Embryonic facial prominence (tissue), 1 donor: ENCODE measurements at regions not wholly inside any gene's neighbourhood (a gene's known extent, or its start where the extent isn't known, plus 50 kb on each side); places are given as distances from the start of the nearest gene placed in this dataset.
"Not testable (repeated sequence)": the region's sequence is repeated elsewhere in the genome, so short reads cannot be mapped to it uniquely, and the experiment has no call there.

ENCODE experiments used
- DNase-seq: peaks from one replicate; pipeline ENCODE4 v3.0.0-alpha.2; 2016; ENCODE audit errors: extremely low spot score

DNA sequence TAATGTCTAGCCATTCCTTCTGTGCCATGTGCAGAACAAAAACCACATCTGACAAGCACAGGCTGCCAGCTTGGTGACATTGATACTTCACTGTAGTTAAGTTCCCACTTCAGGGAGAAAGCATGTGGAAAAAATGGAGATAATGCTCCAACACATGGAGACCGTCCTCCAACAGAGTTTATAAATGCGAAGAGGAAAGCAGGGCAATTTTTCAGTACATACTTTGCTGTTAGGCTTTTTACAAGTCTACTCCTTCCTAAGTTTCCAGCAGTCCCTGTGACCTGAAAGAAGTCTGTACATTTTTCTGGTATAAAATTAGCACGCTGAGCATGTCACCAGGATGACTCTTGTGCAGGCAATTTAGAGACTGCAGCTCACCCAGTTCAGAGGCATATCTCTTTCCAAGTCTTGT lies 766.9 kb upstream of the IGFBP7 start:
- DNase-seq: no peak

DNA sequence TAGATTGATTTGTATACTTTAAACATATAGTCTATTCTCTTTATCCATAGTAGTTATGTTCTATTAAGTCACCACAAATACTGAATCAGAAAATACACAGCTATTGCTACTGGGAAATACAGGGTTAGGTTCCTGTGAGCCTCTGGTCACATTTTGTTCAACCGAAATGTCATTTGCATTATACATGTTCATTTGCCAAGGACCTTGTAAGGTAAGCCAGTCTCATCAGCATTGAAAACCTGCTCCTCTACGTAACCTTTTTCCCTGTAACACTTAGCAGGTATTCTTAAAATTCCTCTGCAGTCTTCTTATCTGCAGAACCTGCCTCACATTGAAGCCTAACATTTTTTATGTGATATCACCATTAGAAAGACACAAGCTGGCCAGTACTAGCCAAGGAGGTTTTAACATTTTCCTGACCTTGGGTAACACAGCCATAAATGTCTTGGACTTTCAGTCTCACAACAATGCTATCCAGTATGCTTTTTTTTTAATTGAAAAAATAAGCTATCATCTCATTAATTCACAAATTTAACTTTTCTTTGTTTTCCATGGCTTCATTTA lies 765.7 kb upstream of the IGFBP7 start:
- no peak for DNase-seq

DNA sequence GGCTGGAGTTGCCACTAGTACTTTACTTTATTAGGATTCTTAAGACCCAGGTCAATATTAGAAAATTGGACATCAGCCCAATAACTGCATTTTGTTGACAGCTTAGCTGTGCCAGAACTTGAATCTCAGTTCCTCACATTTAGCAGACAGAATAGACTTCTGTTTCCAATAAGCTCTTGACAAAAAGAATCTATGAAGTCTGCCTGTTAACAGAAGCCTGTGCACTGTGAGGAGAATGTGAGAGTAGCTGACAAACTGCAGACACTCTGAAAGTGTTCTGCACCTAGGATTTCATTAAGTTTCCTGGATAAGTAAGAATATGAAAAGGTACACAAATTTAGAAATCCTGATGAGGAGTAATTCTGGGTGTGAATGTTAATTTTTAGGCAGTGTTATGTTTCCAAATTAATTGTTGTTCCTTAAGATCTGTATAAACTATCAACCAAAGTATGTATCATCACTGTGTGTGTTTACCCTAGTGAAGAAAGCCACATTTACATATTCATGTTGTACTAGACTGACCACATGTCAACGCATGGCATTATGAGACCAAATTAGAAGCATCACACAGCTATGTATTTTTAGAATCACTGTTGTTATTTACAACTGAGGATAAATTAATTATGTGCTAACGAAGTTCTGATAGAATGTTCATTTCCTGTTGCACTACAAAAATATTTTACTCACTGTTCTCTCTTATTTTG lies 756.4 kb upstream of the IGFBP7 start:
- DNase-seq: no peak

DNA sequence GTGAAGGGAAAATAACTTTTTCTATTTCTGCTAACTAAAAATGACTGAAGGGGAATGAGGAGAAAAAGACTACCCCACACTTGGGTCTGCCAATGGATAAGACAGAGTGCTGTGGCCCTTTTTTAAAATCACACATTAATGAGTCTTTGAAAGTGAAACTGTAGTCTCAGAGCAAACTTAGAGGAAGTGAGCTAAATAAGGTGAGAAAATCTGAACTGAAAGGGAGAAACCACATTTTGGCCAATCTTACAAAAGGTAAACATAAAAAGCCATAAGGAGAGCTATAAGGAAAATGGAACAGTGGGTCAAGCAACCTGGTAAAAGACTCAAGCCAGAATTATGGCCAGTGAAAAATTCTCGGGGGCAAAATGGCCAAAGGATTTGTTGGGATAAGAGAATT lies 755.1 kb upstream of the IGFBP7 start:
- DNase-seq: no peak

DNA sequence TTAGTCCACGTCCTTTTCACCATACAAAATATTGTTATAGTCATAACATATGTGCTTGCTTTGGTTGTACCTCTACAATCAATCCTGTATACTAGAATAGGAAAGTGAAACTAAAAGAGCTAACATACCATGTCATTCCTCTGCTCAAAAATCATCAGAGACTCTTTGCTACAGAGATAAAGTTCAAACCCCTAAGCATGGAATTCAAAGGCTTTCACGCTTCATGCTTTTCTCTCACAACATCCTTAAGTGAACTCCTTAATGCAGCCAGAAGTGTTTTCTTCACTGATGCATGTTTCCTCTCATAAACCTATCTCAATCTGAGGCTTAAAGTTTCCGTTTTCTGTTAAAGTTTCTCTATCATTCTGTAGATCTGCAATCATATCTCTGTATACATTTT lies 744.6 kb upstream of the IGFBP7 start:
- no peak for DNase-seq

DNA sequence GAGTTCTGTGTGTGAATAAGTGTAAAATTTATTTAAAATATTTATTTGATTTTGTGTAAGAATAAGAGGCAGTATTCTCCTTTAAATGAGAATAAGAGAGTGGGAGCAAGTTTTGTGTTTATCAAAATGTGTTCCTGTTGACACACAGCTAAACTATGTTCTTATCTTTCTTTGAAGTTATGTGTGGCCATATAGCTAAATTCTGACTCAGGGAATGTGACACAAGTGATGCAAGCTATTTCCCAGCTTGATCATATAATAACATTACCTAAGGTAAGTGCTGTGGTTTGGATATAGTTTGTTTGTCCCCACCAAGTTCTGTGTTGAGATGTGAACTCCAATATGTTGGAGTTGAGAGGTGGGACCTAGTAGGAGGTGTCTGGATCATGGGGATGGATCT lies 740.0 kb upstream of the IGFBP7 start:
- no peak for DNase-seq

DNA sequence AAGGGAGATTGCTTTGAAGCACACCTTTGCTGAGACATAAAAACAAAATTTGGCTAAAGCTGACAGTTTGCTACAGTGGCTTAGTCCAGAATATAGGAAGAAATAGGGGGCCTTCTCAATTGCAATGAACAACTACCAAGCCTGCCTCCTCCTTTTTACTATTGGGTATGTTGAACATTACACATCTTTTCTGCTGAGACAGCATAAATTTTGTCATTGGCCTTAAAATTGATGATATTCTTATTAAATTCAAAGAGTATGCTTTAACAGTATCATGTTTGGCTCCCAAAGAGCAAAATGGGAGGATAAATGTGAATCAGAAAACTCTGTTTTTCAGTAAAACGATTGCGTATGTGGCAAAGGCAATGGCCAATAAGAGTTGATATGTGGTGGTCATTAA lies 721.9 kb upstream of the IGFBP7 start:
- DNase-seq: no peak

DNA sequence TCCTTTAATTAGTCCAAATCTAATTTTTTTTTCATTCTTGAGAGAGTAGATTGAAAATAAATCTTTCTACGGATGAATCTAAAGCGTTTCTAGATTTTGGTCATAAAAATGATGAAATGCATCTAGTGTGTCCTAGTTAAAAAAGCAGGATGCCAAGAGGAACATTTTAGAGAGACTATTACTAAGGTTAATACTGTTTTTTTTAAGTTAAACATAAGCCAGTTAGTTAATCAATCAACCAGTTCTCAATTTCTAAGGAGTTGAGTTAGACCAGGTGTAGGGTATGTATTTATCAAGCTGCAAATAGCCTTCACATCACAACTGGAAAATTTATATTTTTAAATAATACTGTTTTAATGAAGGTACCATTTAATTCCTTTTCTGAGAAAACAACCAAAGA lies 679.5 kb upstream of the IGFBP7 start:
- no peak for DNase-seq

DNA sequence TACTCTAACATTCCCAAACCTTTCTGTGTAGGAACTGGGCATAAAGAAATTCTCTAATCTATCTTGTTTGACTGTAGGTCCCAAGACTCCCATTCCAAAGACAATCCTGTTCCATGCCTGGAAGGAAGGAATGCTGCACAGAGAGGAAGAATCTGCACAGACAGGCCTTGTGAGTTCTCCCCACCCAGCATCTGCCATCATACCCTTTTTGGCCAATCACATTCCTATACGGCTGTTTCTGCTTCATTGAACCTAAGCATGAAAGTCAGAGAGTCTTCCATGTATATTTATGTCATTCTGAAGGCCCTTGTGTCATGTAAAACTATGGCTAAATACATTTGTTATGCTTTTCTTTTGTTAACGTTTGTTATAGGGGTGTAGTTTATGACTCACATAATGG lies 667.7 kb upstream of the IGFBP7 start:
- DNase-seq: no peak

DNA sequence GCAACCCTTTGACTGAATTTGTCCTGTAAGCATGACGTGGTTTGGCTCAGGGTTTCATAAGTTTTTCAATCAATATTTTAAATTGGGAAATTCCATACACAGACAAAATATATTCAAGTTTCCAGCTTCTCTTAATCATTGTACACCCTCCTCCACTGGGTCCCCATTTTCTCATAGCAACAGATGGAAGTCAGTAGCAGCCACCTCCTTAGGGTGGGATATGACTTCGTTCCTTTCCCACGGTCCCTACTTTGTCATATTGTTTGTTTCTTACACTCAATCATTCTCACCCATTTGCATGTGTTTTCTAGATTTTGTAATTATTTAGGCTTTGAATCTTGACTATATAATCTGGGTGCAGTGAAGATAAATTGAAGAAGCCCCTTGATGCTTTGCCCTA lies 664.5 kb upstream of the IGFBP7 start:
- no peak for DNase-seq

DNA sequence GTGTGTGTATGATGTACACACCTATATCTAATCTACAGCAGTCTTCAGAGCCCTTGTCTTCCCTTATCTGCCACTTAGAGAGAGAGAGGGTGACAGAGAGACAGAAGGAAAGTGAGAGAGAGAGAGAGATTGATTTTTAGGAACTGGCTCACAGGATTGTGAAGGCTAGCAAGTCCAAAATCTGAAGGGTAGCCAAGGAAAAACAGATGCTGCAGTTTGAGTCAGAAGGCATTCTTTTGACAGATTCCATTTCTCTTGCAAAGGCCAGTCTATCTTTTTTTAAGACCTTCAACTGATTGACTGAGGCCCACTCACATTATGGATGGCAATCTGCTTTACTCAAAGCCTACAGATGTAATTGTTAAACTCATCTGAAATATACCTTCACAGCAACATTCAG lies 664.0 kb upstream of the IGFBP7 start:
- no peak for DNase-seq

DNA sequence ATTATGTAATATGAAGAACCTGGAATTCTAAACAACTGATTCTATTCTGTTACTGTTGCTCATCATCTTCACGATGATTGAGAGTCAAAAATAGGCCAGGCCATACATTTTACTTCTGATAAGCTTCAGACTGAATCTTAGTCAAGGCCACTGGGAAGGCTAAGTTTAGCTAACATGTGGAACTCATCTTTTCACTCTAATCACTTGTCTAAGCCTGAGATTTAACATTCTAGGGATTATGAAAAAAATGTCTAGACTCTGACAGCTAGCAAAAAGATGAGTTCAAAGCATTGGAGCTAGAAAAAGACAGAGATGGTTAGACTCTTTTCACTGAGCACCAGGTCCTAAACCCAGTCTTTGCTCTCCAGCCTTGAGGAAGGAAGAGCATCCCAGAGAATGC lies 656.2 kb upstream of the IGFBP7 start:
- DNase-seq: no peak

DNA sequence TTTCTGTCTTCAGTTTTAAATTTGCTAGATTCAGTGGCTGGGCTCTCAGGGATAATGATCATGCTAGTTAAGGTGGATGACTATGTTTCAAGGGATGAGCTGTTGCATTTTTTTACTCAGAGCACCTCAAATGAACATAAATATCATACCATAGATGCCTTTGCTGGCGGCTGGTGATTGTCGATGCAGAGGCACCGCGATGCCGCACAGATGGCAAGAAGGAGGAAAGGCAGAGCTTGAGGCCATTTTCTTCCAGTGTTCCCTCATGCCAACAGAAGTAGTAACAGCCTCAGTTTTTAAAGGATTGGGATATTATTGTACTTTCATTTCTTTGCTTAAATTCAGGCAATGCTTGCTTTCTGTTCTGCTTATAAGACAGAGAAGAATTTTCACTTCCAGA lies 654.7 kb upstream of the IGFBP7 start:
- no peak for DNase-seq

DNA sequence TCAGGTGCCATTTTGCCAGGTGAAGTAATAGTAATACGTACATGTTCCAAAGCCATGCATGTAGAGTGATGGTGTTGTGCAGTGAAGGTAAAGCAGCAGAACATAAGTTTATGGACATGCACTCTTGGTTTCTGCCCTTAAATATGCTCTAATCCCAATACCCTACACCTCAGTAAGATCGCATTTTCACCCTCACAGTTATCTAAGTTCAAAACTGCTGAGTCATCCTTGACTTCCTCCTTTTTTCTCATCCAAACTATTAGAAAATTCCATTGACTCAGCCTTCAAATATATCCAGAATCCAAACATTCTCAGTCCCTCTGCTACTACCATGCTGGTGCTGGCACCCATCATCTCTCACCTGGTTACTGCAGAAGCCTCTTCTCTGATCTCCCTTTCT lies 652.9 kb upstream of the IGFBP7 start:
- DNase-seq: no peak

DNA sequence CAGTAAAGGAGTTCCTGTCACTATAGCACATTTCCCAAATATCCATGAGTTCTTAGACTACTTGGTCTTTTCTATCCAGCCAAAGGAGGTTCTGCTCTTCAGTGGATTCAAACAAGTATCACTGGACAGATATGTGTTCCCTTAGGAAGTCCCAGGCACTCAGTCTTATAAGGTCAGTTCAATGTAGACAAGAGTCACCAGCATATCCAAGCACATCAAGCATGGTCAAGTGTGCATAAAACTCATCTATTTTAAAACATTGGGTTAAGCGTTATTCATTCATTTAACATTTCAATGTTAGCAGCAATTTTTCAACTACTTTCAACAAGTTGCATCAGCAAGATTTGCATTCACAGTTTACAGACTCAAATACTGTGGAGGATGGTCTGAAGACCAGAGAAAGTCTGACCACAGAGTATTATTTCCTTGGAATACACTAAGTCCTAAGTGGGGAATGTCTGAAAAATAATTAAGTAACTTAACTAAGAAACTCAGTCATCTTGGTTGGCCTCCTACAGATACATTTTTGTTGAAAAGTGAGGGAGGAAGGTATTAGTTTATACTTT lies 630.5 kb upstream of the IGFBP7 start:
- DNase-seq: no peak

DNA sequence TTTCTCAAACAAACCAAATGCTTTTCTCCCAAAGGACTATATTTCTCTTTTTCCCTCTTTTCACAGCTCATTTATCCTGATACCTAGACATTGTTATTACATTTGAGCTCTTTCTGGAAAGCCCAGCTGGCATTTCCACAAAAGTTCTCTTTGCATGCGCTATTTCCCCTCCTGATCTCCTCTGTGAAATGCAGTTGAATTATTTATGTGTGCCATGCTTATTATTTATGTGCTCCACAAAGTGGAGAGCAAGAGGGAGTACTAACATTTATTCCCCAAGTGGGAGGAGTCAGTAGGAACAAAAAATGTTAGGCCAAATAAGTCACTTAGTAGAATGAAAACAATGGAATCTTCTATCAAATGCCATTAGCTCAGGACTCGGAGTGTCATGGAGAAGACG lies 626.6 kb upstream of the IGFBP7 start:
- no peak for DNase-seq

DNA sequence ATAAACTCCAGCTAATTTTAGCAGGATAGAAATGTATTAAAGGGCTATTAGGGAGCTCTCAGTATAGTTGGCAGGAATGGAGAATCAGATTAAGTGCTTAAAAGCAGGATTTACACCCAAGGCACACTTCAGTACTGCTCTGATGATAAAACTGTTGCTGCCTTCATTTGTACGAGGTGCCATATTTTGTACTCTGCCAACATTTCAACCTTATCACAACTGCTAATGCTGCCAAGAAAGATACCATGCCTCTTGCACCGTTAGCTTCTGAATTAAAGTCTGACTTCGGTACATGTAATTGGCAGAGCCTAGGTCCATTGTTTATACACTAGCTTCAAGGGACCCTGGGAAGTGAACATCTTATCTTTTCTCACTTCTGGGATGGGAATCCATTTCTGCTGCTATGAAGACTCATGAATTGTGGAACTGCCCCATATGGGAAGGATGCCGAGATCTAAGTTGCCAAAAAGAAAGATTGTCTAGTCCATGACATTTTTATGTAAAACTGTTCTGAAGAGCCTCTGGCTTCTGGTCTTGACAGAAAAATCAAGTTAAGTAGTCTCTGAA lies 624.0 kb upstream of the IGFBP7 start:
- DNase-seq: no peak

DNA sequence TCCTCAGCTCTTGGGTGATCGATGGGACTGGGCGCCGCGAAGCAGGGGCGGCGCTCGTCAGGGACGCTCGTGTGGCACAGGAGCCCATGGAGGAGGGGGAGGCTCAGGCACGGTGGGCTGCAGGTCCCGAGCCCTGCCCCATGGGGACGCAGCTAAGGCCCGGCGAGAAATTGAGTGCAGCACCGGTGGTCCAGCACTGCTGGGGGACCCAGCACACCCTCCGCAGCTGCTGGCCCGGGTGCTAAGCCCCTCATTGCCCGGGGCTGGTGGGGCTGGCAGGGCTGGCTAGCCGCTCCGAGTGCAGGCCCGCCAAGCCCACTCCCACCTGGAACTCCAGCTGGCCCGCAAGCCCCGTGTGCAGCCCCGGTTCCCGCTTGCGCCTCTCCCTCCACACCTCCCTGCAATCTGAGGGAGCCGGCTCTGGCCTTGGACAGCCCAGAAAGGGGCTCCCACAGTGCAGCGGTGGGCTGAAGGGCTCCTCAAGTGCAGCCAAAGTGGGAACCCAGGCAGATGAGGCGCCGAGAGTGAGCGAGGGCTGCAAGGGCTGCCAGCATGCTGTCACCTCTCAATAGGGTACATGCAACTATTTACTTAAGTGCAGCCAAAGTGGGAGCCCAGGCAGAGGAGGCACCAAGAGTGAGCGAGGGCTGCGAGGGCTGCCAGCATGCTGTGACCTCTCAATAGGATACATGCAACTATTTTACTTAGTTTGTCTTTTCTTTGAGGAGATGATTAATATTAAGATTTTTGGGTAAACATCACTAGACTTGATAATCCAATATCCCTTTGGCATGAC lies 619.8 kb upstream of the IGFBP7 start:
- DNase-seq: not testable (repeated sequence)

DNA sequence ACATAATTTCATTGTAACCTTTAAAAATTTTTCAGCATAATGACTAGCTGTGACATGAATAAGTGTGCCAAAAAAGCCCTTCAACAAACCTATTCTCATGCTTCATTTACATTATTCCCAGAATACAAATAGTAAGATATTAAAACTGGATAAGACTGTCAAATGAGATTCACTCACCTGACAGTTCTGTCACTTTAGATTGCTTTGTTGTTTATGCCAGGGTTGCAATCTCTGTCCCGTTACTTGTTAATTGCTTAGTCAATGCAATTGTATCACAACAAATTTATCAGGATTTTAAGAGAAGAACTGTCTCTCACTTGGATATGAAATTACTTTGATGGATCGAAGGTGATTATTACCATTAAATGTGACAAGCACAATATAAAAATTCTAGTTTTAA lies 616.0 kb upstream of the IGFBP7 start:
- DNase-seq: no peak

DNA sequence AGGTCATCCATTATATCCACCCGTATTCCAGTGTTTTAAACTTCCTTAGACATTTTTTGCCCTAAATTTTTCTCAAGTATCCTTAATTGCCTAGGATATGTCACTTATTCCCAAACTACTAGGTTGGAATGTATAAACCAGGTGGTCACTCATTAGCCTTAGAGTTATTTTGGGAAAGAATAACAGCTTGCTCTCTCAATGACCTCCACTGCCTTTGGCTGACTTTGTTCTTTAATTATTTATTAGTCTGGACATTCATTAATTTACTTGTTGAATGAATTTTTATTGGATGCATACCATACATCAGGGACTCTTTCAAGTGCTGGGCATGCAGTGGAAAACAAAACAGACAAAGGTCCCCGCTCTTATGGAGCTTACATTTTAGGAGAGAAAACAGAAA lies 609.3 kb upstream of the IGFBP7 start:
- no peak for DNase-seq

DNA sequence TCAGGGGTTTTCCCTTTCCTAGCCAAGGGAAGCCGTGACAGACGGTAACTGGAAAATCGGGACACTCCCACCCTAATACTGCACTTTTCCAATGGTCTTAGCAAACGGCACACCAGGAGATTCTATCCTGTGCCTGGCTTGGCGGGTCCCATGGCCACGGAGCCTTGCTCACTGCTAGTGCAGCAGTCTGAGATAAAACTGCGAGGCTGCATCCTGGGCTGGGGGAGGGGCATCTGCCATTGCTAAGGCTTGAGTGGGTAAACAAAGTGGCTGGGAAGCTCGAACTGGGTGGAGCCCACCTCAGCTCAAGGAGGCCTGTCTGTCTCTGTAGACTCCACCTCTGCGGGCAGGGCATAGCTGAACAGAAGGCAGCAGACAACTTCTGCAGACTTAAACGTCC lies 604.1 kb upstream of the IGFBP7 start:
- not testable (repeated sequence) for DNase-seq

DNA sequence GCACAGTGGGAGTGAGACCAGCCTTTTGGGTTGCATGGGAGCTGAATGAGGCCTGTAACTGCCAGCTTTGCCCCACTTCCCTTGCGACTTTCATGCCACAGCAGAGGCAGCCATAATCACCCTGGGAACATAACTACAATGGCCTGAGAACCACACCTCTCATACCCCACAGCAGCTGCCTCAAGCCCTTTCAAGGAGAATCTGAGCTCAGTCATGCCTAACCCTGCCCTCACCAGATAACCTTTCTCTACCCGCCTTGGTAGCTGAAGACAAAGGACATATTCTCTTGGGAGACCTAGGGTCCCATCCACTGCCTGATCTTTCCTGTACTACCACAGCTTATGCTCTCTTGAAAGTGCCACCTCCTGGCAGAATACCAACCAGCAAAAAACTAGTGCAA lies 599.9 kb upstream of the IGFBP7 start:
- no peak for DNase-seq

DNA sequence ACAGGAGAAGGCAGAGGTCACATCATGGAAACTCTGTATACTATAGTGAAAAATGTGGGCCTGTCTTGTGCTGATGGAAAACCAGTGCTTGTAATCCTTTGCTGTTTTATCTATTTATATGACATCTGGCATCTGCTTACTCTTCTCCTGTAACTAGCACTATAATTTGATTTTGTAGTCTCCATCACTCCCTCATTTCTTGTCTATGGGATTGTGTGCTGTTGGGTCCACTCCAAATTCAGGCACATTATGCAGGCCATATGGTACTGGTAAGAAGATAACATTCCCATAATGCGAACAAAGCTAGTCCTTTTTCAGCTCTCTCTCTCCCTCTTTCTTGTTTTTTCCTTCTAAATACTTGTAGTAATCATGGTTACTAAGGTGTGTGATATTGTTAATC lies 581.2 kb upstream of the IGFBP7 start:
- DNase-seq: no peak
